A549 (cell line): ENCODE measurements at regions not wholly inside any gene's neighbourhood (a gene's known extent, or its start where the extent isn't known, plus 50 kb on each side); places are given as distances from the start of the nearest gene placed in this dataset.

Source experiments
- ATAC-seq, 2 experiments: fragments of 200-7000 bp in 1 of 2; fragments of >200 bp in 1 of 2; cut with Nextera tagmentation in 1 of 2; cut with Tn5 transposase in 1 of 2; 3 replicates each; pipeline versions ENCODE4 v1.8.0 to v1.9.1; 2018 to 2020; ENCODE audit warnings: mild to moderate bottlenecking in 1 of 2, moderate library complexity in 1 of 2
- CTCF ChIA-PET: fragments of 300-600 bp; sonication (Branson Sonifier 250); formaldehyde crosslinking; extraction: SDS; loops from one replicate; lab custom pipeline; 2021; ENCODE audit warnings: antibody characterized with exemption, inconsistent platforms; lab: Yijun Ruan, JAX
- POLR2A ChIA-PET: fragments of 350-600 bp; formaldehyde crosslinking; extraction: SDS; loops from one replicate; lab custom pipeline; 2021; ENCODE audit warnings: antibody characterized with exemption, inconsistent platforms; lab: Yijun Ruan, JAX
- DNase-seq, 2 experiments: peaks; one replicate each; pipeline versions ENCODE4 v3.0.0 to v3.0.0-alpha.2; 2011 to 2016; ENCODE audit warnings: low read depth in 1 of 2, low spot score in 1 of 2
- FAIRE-seq: peaks from 2 replicates; lab custom pipeline; 2011; peaks lifted over from hg19 to GRCh38; lab: Jason Lieb, UNC
- H3K27ac ChIP-seq, 2 experiments: fragments of >200 bp; sonication (Bioruptor Twin); formaldehyde crosslinking; 3 replicates each; pipeline ENCODE4 v1.5.1; 2016 to 2017
- H3K4me1 ChIP-seq: fragments of >200 bp; sonication (Bioruptor Twin); formaldehyde crosslinking; 3 replicates; pipeline ENCODE4 v1.6.1; 2016
- H3K4me2 ChIP-seq: fragments of >200 bp; sonication (Bioruptor Twin); formaldehyde crosslinking; 3 replicates; pipeline ENCODE4 v1.6.1; 2016
- H3K4me3 ChIP-seq: fragments of >200 bp; sonication (Bioruptor Twin); formaldehyde crosslinking; 3 replicates; pipeline ENCODE4 v1.5.1; 2016
- H3K9me3 ChIP-seq: fragments of >200 bp; sonication (Bioruptor Twin); formaldehyde crosslinking; 3 replicates; pipeline ENCODE4 v1.6.1; 2016
- BCL3 ChIP-seq: fragments of >200 bp; sonication (Bioruptor Twin); formaldehyde crosslinking; IDR thresholded peaks from 3 replicates; pipeline ENCODE4 v1.6.1; 2016
- BHLHE40 ChIP-seq: IDR thresholded peaks from 2 replicates; pipeline ENCODE4 v1.6.1; 2012; ENCODE audit warnings: low read depth, low read length, inconsistent platforms
- CBX8 ChIP-seq: fragments of 200-600 bp; sonication (generic); IDR thresholded peaks from 2 replicates; pipeline ENCODE4 v1.6.1; 2016
- CEBPB ChIP-seq, 2 experiments: fragments of >200 bp in 1 of 2; sonication (Bioruptor Twin) in 1 of 2; formaldehyde crosslinking in 1 of 2; IDR thresholded peaks; 2 replicates each; pipeline ENCODE4 v1.6.1; 2012 to 2016
- CHD4 ChIP-seq: fragments of 200-600 bp; sonication (generic); IDR thresholded peaks from 2 replicates; pipeline ENCODE4 v1.6.1; 2016; ENCODE audit warnings: antibody characterized with exemption, mild to moderate bottlenecking, borderline replicate concordance
- E2F6 ChIP-seq: IDR thresholded peaks from 2 replicates; pipeline ENCODE4 v1.6.1; 2012; ENCODE audit warnings: low read depth, borderline replicate concordance
- EP300 ChIP-seq, 2 experiments: fragments of >200 bp; sonication (Bioruptor Twin); formaldehyde crosslinking; IDR thresholded peaks; 2 replicates in 1 of 2; 3 replicates in 1 of 2; pipeline ENCODE4 v1.6.1; 2016 to 2017
- GATA3 ChIP-seq: IDR thresholded peaks from 2 replicates; pipeline ENCODE4 v1.6.1; 2012; ENCODE audit warnings: borderline replicate concordance
- HOXB13 ChIP-seq: fragments of 250-450 bp; sonication (Bioruptor Pico); IDR thresholded peaks from 2 replicates; pipeline ENCODE4 v1.5.0; 2020; ENCODE audit warnings: low read depth, mild to moderate bottlenecking, moderate library complexity
- HOXB5 ChIP-seq: fragments of 250-450 bp; sonication (Bioruptor Pico); IDR thresholded peaks from 2 replicates; pipeline ENCODE4 v1.5.0; 2020; ENCODE audit warnings: mild to moderate bottlenecking, moderate library complexity
- JUN ChIP-seq, 2 experiments: fragments of >200 bp; sonication (Bioruptor Twin); formaldehyde crosslinking; IDR thresholded peaks; 2 replicates in 1 of 2; 3 replicates in 1 of 2; pipeline ENCODE4 v1.6.1; 2016 to 2017
- KDM1A ChIP-seq: fragments of 200-600 bp; sonication (generic); IDR thresholded peaks from 2 replicates; pipeline ENCODE4 v1.6.1; 2016; ENCODE audit warnings: low read depth, mild to moderate bottlenecking
- KDM5A ChIP-seq: fragments of 200-600 bp; sonication (generic); IDR thresholded peaks from 2 replicates; pipeline ENCODE4 v1.6.1; 2016; ENCODE audit warnings: antibody characterized with exemption, mild to moderate bottlenecking
- MAFK ChIP-seq: fragments of 450-650 bp; IDR thresholded peaks from 2 replicates; pipeline ENCODE4 v1.6.1; 2014; ENCODE audit not compliant: partially characterized antibody
- MAZ ChIP-seq: fragments of 150-350 bp; IDR thresholded peaks from 2 replicates; pipeline ENCODE4 v1.6.1; 2014; ENCODE audit warnings: antibody characterized with exemption, low read depth, low read length, borderline replicate concordance
- MYC ChIP-seq: IDR thresholded peaks from 2 replicates; pipeline ENCODE4 v1.6.1; 2012; ENCODE audit warnings: mild to moderate bottlenecking, inconsistent platforms, low read length, improper control_type of control experiment, borderline replicate concordance
- NPAS2 ChIP-seq: fragments of 250-450 bp; sonication (Bioruptor Pico); IDR thresholded peaks from 2 replicates; pipeline ENCODE4 v1.8.0; 2022; ENCODE audit warnings: mild to moderate bottlenecking, moderate library complexity, borderline replicate concordance
- POLR2A ChIP-seq: IDR thresholded peaks from 2 replicates; pipeline ENCODE4 v1.6.1; 2012; ENCODE audit warnings: mild to moderate bottlenecking, low read length
- POLR2AphosphoS2 ChIP-seq: conservative IDR thresholded peaks from 2 replicates; pipeline ENCODE4 v1.6.1; 2012; ENCODE audit warnings: low read length, improper control_type of control experiment, inconsistent platforms
- RAD21 ChIP-seq, 2 experiments: fragments of >200 bp in 1 of 2; sonication (Bioruptor Twin) in 1 of 2; formaldehyde crosslinking in 1 of 2; IDR thresholded peaks in 1 of 2; conservative IDR thresholded peaks in 1 of 2; 2 replicates in 1 of 2; 3 replicates in 1 of 2; pipeline ENCODE4 v1.6.1; 2012 to 2018; ENCODE audit warnings: inconsistent platforms in 1 of 2
- RARB ChIP-seq: fragments of 250-450 bp; sonication (Bioruptor Pico); IDR thresholded peaks from 2 replicates; pipeline ENCODE4 v1.8.0; 2021; ENCODE audit warnings: mild to moderate bottlenecking, moderate library complexity
- RCOR1 ChIP-seq: fragments of 150-350 bp; IDR thresholded peaks from 2 replicates; pipeline ENCODE4 v1.6.1; 2014; ENCODE audit warnings: antibody characterized with exemption, low read length, low read depth
- ZFP36 ChIP-seq: fragments of 450-650 bp; IDR thresholded peaks from 2 replicates; pipeline ENCODE4 v1.6.1; 2014; ENCODE audit warnings: borderline replicate concordance; ENCODE audit not compliant: partially characterized antibody
- WGBS: methylation state at CpG from one replicate; pipeline ENCODE4 v1.1.6; 2017; ENCODE audit errors: missing lambda C conversion rate; 5-methylcytosine and 5-hydroxymethylcytosine counted together
- TF ChIP-seq, protein P1 (sequence below): fragments of 250-450 bp; sonication (Bioruptor Pico); IDR thresholded peaks from 2 replicates; pipeline ENCODE4 v1.5.0; 2020; ENCODE audit warnings: low read depth, mild to moderate bottlenecking, moderate library complexity
- TF ChIP-seq, protein P2 (sequence below): fragments of 450-650 bp; IDR thresholded peaks from 2 replicates; pipeline ENCODE4 v1.6.1; 2014; ENCODE audit warnings: antibody characterized with exemption
- TF ChIP-seq, protein P3 (sequence below): fragments of >200 bp; sonication (Bioruptor Twin); formaldehyde crosslinking; IDR thresholded peaks from 3 replicates; pipeline ENCODE4 v1.5.1; 2016

DNA sequence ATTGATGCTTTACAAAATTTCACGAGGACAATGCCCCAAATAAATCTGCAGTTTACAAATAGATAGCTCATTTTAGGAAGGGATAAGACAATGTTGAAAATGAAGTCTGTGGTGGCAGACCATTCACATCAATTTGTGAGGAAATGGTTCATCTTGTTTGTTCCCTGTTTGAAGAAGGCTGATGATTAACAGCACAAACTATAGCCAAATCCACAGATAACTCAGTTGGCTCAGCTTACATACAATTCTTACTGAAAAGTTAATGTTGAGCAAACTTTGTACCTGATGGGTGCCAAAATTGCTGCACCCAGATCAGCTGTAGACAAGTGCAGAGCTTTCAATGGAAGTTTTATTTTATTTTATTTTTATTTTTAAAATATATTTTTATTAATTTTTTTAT, 763.9 kb downstream of the DOK5 start (continued):
- TF ChIP-seq, protein P1, sequence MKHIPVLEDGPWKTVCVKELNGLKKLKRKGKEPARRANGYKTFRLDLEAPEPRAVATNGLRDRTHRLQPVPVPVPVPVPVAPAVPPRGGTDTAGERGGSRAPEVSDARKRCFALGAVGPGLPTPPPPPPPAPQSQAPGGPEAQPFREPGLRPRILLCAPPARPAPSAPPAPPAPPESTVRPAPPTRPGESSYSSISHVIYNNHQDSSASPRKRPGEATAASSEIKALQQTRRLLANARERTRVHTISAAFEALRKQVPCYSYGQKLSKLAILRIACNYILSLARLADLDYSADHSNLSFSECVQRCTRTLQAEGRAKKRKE = no peak
- no peak for TF ChIP-seq JUN (IDR thresholded peaks at IDR 0.05)

- TF ChIP-seq BHLHE40 (no peak), MAFK (no peak), CBX8 (no peak), ZFP36 (no peak), BCL3 (no peak), E2F6 (no peak)
- TF ChIP-seq, protein P2, sequence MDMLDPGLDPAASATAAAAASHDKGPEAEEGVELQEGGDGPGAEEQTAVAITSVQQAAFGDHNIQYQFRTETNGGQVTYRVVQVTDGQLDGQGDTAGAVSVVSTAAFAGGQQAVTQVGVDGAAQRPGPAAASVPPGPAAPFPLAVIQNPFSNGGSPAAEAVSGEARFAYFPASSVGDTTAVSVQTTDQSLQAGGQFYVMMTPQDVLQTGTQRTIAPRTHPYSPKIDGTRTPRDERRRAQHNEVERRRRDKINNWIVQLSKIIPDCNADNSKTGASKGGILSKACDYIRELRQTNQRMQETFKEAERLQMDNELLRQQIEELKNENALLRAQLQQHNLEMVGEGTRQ = no peak
- H3K4me1 ChIP-seq = no peaks in the 10 kb centered on the region
- H3K9me3 ChIP-seq = no peaks in the 10 kb centered on the region
- H3K27ac ChIP-seq = no peak overlapping the region
- FAIRE-seq (no peak), ATAC-seq (no peak), DNase-seq (no peak)
- CTCF ChIA-PET = no interaction called here
- no peak overlapping the region for H3K4me2 ChIP-seq
- WGBS = 5% methylated on average over 1 of the region's 1 CpG
- POLR2A ChIA-PET = no interaction called here
- H3K4me3 ChIP-seq = no peak overlapping the region
These were observed 757.3 kb downstream of the DOK5 start for GRCh38 chr20:55232647-55233046.

GRCh38 chr20:55229451-55229850, 754.1 kb downstream of the DOK5 start:
- DNase-seq (no peak), ATAC-seq (no peak), FAIRE-seq (no peak)
- TF ChIP-seq KDM1A (no peak), EP300 (IDR thresholded peaks at IDR 0.05) (no peak), NPAS2 (CRISPR knock-in tag) (no peak), HOXB5 (CRISPR knock-in tag) (no peak), HOXB13 (no peak), POLR2A (no peak), E2F6 (no peak), CEBPB (IDR thresholded peaks at IDR 0.05) (no peak), GATA3 (no peak), RAD21 (conservative IDR thresholded peaks at IDR 0.05 in 1 of 2, IDR thresholded peaks at IDR 0.05 in 1 of 2) (no peak)
- 0% methylated on average over 1 of the region's 1 CpG for WGBS
- ChIA-PET POLR2A (no interaction called here), CTCF (no interaction called here)
- Histone ChIP-seq H3K27ac (no peak overlapping the region), H3K4me1 (no peaks in the 10 kb centered on the region), H3K9me3 (no peaks in the 10 kb centered on the region), H3K4me2 (no peak overlapping the region), H3K4me3 (no peak overlapping the region)

GRCh38 chr20:55216525-55217242, 741.3 kb downstream of the DOK5 start:
- ATAC-seq = no peak
- no peak overlapping the region for H3K4me3 ChIP-seq
- WGBS = 2% methylated on average over 8 of the region's 8 CpGs
- no peak overlapping the region for H3K4me2 ChIP-seq
- no peak overlapping the region for H3K27ac ChIP-seq
- POLR2A ChIA-PET = no interaction called here
- CTCF ChIA-PET = no interaction called here
- FAIRE-seq = no peak
- no peak for DNase-seq
- H3K4me1 ChIP-seq = no peaks in the 10 kb centered on the region
- no peaks in the 10 kb centered on the region for H3K9me3 ChIP-seq
- TF ChIP-seq RCOR1 = no peak
- TF ChIP-seq CHD4 = no peak
- TF ChIP-seq, protein P2 = no peak
- TF ChIP-seq MYC = no peak
- no peak for TF ChIP-seq RARB (CRISPR knock-in tag)
- TF ChIP-seq MAZ = no peak
- no peak for TF ChIP-seq CBX8
- no peak for TF ChIP-seq KDM5A
- TF ChIP-seq POLR2AphosphoS2 = no peak
- TF ChIP-seq, protein P3, sequence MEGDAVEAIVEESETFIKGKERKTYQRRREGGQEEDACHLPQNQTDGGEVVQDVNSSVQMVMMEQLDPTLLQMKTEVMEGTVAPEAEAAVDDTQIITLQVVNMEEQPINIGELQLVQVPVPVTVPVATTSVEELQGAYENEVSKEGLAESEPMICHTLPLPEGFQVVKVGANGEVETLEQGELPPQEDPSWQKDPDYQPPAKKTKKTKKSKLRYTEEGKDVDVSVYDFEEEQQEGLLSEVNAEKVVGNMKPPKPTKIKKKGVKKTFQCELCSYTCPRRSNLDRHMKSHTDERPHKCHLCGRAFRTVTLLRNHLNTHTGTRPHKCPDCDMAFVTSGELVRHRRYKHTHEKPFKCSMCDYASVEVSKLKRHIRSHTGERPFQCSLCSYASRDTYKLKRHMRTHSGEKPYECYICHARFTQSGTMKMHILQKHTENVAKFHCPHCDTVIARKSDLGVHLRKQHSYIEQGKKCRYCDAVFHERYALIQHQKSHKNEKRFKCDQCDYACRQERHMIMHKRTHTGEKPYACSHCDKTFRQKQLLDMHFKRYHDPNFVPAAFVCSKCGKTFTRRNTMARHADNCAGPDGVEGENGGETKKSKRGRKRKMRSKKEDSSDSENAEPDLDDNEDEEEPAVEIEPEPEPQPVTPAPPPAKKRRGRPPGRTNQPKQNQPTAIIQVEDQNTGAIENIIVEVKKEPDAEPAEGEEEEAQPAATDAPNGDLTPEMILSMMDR = no peak
- no peak for TF ChIP-seq HOXB13
- no peak for TF ChIP-seq CEBPB (IDR thresholded peaks at IDR 0.05)
